ENCODE measurements at regions not wholly inside any gene's neighbourhood (a gene's known extent, or its start where the extent isn't known, plus 50 kb on each side); places are given as distances from the start of the nearest gene placed in this dataset.
"Not testable (repeated sequence)": the region's sequence is repeated elsewhere in the genome, so short reads cannot be mapped to it uniquely, and the experiment has no call there.

GRCh38 chr9:18037981-18038380 lies 436.0 kb upstream of the ADAMTSL1 start:
- DNase-seq = no peak

GRCh38 chr9:18040327-18040726 lies 433.6 kb upstream of the ADAMTSL1 start:
- no peak for DNase-seq

DNA sequence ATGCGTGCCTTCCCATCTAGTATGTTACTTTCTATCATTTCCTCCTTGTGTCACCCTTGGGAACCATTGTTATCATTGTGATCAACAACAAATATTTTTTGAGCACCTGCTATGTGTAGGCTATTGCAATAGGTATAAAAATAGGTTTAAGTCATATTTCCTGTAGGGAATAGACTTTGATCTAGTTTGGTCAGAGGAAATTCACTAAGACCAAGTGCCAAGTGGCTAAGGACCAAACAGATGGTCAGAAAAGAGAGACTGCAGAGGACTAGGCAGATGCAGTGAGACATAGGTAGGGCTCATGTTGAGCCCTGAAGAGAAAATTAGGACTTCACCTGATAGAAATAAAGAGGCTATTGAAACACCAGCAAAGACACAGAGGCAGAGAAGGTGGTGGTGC lies 430.0 kb upstream of the ADAMTSL1 start:
- DNase-seq = no peak

DNA sequence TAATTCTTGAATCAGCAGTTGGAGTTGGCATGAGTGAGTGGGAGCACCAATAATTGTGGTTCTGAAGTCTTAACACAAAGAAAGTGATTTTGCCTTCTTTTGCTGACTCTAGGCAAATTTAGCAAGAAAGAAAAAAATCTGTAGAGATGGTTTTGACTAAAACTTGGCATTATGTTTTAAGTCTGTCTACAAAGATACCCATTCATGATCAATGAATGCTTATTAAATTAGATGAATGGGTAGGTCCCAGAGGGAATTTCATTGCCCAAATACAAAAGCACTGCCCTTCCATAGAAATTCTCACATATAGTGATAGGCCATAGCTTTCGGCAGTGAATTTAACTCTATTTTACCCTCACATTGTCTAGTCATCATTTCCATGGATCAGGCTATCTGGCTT lies 428.6 kb upstream of the ADAMTSL1 start:
- DNase-seq = no peak

DNA sequence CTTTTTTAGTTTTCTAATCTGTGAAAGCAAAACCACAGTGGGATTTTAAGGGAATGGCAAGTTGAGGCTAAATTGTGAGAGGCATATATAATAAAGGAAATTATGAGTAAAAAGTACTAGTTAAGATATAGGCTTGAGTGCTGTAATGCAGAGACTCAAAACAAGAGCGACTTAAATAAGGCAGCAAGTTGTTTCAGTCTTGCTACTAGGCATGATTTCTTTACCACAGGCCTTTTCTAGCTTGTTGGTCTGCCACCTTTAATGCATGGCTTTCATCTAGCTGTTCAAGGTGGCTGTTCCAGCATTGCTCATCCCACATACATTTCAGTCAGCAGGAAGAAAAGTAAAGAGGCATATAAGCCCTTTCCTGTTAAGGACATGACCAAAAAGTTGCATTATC lies 427.9 kb upstream of the ADAMTSL1 start:
- no peak for DNase-seq

GRCh38 chr9:18051638-18052037 lies 422.3 kb upstream of the ADAMTSL1 start:
- no peak for DNase-seq

GRCh38 chr9:18052060-18052459 lies 421.9 kb upstream of the ADAMTSL1 start:
- no peak for DNase-seq

GRCh38 chr9:18056269-18056992 lies 417.5 kb upstream of the ADAMTSL1 start:
- no peak for DNase-seq

- no peak for DNase-seq
Measured at GRCh38 chr9:18056993-18057369, 417.0 kb upstream of the ADAMTSL1 start.

GRCh38 chr9:18058564-18059442 lies 415.1 kb upstream of the ADAMTSL1 start:
- DNase-seq = no peak

DNA sequence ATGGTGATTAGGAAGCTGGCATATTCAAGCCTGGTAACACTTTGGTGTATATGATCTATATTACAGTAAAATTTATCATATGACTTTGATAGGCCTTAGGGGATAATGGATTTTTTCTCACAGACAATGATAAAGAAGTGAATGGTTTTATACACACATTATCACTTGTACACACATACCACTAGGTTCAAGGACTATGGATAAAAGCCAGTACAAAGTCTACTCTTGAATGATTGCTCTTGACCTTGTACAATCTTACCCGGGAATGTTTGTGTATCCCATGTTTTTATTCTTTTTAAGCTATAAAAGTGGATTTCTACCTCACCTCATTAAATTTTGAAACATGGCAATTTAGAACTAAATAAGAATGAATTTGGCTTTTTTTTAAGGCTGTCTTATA lies 414.5 kb upstream of the ADAMTSL1 start:
- DNase-seq = no peak

DNA sequence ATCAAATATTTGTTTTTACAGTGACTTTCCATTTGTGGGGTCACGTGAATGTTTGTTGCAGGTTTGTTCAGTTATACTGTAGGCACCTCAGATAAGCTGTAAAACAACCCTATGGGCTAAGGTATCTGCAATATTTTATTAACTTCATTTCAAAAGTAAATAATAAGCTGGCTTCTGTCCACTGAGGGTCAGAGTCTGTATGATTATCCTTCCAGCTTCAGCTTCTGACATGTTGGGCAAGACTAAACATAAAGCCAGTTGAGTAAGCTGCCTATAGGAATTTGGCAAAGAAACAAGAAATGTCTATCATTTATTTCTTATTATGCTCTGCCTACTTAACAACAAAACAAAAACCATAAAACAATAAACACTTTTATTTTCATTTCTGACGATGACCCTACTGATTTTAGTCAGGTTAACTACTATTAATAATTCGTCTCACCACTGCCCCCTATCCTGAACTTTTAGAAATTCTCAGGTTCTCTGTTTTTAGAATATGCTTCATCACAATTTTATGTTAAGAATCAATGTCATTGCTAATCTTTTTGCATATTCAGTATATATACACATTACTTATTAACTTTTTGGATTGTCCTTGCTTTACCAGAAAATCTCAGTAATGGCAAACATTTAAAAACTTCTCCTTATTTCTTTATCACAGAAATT lies 413.6 kb upstream of the ADAMTSL1 start:
- no peak for DNase-seq

DNA sequence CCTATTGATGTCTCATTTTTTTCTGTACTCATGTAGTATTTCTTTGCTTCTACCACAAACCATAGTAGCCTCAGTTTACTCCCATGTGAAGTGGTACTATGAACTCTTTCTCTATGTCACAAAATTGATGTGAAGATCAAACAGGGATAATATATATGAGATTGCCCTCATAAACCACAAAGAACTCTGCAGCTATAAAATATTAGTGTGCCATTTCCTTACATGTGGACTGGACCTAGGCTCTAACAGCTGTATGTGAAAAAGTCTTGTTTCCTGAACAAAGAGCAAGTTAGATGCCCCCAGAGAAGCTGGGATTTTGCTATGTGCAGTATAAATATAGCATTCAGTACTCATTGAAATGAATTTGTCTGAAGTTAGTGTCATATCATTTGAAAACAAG lies 412.6 kb upstream of the ADAMTSL1 start:
- DNase-seq = no peak

DNA sequence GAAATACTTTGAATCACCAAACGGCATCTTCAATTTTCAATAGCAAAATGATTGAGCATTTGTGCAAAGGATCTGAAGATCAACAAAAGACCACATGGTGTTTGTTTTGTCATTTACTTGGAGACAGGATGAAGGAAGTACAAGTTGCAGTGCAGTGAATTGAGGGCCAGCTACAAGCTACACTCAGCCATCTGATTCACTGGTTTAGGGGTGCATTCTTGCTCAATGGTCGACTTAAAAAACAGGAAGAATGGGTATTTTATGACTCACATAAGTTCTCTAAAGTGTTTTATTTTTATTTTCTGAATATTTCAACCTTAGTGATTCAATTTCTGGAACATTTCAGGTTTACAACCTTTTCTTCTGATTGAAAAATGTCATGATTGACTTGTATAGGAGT lies 412.1 kb upstream of the ADAMTSL1 start:
- DNase-seq = no peak

GRCh38 chr9:18063856-18064390 lies 410.0 kb upstream of the ADAMTSL1 start:
- no peak for DNase-seq

GRCh38 chr9:18066608-18067007 lies 407.3 kb upstream of the ADAMTSL1 start:
- DNase-seq = not testable (repeated sequence)

- DNase-seq = no peak
Measured at GRCh38 chr9:18067548-18068120, 406.3 kb upstream of the ADAMTSL1 start.

DNA sequence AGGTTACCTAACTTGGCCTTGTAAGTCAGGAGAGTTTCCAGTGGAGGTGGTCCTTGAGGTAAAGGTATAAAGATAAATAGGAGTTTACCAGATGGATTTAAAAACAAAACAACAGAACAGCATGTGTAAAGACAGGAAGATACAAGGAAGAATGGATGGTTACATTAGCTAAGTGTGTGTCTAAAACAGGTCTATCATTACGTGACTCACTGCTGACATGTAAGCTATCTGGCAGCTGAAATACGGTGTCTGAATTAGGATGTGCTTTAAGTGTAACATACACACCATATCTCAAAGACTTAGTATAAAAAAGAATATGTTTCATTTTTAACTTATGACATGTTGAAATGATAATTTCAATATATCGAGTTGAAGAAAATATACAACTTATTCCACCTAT lies 405.1 kb upstream of the ADAMTSL1 start:
- DNase-seq = no peak

GRCh38 chr9:18071651-18072060 lies 402.3 kb upstream of the ADAMTSL1 start:
- DNase-seq = no peak

- no peak for DNase-seq
Measured at GRCh38 chr9:18073002-18073401, 401.0 kb upstream of the ADAMTSL1 start.

- no peak for DNase-seq
Measured at GRCh38 chr9:18074041-18074440, 399.9 kb upstream of the ADAMTSL1 start.

GRCh38 chr9:18075253-18075952 lies 398.6 kb upstream of the ADAMTSL1 start:
- no peak for DNase-seq
